ENCODE measurements at regions not wholly inside any gene's neighbourhood (a gene's known extent, or its start where the extent isn't known, plus 50 kb on each side); places are given as distances from the start of the nearest gene placed in this dataset.

DNA sequence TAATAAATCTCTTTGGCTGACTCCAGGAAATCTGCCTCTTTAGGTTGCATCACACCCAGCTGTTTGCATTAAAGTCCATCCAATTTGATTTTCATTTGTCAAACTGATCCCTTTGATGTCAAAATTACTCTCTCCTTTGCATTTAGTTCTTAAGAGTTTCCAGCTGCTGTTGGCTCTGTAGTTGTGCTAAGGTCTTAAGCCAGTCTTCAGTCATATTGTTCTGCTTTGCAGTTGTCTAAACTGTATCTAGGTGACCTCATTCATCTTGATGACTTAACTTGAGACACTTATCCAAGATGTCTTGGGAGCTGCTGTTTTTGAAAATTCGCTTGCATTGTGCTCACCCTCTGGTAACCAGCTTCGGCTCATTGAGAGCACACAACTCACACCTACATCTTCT lies 386.9 kb upstream of the TLE4 start:
- Histone ChIP-seq H3K79me2 (ENCODE audit: control insufficient read depth, insufficient read depth, low read length) (no peaks in the 10 kb centered on the region), H3K36me3 (ENCODE audit: control insufficient read depth in 2 of 2, extremely low read depth in 1 of 2, insufficient read depth in 2 of 2, low read length in 2 of 2) (no peaks in the 10 kb centered on the region), H3K9ac (replicated peaks; ENCODE audit: extremely low read depth, insufficient read depth, low read length) (no peak overlapping the region), H3K4me3 (replicated peaks in 1 of 3; ENCODE audit: insufficient read depth in 1 of 3, low read depth in 1 of 3, low read length in 3 of 3) (no peak overlapping the region), H3K4me2 (ENCODE audit: insufficient read depth, low read length) (no peak overlapping the region), H3K9me3 (replicated peaks; ENCODE audit: control insufficient read depth, insufficient read depth, low read length) (no peaks in the 10 kb centered on the region), H3K27ac (ENCODE audit: insufficient read depth, low read depth, low read length) (no peak overlapping the region), H3K9me1 (replicated peaks; ENCODE audit: control insufficient read depth, extremely low read depth, insufficient read depth, low read length) (no peaks in the 10 kb centered on the region), H2AFZ (ENCODE audit: low read depth, low read length) (no peak overlapping the region), H4K20me1 (replicated peaks; ENCODE audit: control insufficient read depth, extremely low read depth, insufficient read depth, low read length) (no peaks in the 10 kb centered on the region), H3K4me1 (ENCODE audit: control insufficient read depth, extremely low read depth, insufficient read depth, low read length) (no peaks in the 10 kb centered on the region), H3K27me3 (ENCODE audit: control insufficient read depth in 2 of 2, insufficient read depth in 2 of 2, low read length in 2 of 2) (no peaks in the 10 kb centered on the region)
- dilution Hi-C loops (cut with MboI; ENCODE audit: extremely low pct_ligation_motif_present, low sequenced_read_pairs) (no loop called here), intact Hi-C loops (cut with micrococcal nuclease) (no loop called here)
- no TSS peak for BruUV-seq (replicated peaks)
- CTCF ChIA-PET: interaction anchor here (1.7 kb wide), 1 partner anchor 55 kb away, joined by 5 read pairs; no protein-coding TSS in a partner anchor
- POLR2A ChIA-PET: no interaction called here
- DNase-seq (ENCODE audit: low read depth, low spot score) (no peak), FAIRE-seq (no peak)
- TF ChIP-seq EZH2 (IDR thresholded peaks at IDR 0.05; ENCODE audit: borderline replicate concordance, low read depth, low read length, severe bottlenecking) (no peak), POLR2AphosphoS5 (IDR thresholded peaks at IDR 0.05; ENCODE audit: insufficient read depth, low read depth, low read length) (no peak), POLR2A (IDR thresholded peaks at IDR 0.05; ENCODE audit: low read depth, low read length) (no peak), JUN (IDR thresholded peaks at IDR 0.05; ENCODE audit: borderline replicate concordance, insufficient read depth, insufficient read length, low read depth) (no peak), MYC (IDR thresholded peaks at IDR 0.05; ENCODE audit: low read depth, low read length) (no peak)

DNA sequence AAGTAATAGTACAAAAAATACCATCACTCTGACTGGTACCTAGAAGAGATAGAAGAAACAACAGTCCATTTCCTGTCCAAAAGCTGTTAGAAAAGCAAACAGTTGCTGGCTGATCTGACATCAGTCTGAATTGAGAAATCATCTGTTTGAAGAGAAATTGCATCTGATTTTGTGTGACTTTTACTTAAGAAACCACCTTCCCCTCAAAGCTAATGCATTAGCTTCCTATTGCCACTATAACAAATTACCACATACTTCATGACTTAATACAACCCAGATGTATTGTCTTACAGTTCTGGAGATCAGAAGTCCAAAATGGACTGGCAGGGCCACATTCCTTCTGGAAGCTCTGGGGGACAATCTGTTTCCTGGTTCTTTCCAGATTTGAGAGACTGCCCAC lies 385.9 kb upstream of the TLE4 start:
- no peaks in the 10 kb centered on the region for H3K27me3 ChIP-seq (ENCODE audit: control insufficient read depth in 2 of 2, insufficient read depth in 2 of 2, low read length in 2 of 2)
- H3K36me3 ChIP-seq (ENCODE audit: control insufficient read depth in 2 of 2, extremely low read depth in 1 of 2, insufficient read depth in 2 of 2, low read length in 2 of 2): no peaks in the 10 kb centered on the region
- dilution Hi-C loops (cut with MboI; ENCODE audit: extremely low pct_ligation_motif_present, low sequenced_read_pairs): no loop called here
- H3K27ac ChIP-seq (ENCODE audit: insufficient read depth, low read depth, low read length): no peak overlapping the region
- FAIRE-seq (no peak), DNase-seq (ENCODE audit: low read depth, low spot score) (no peak)
- H3K9me1 ChIP-seq (replicated peaks; ENCODE audit: control insufficient read depth, extremely low read depth, insufficient read depth, low read length): no peaks in the 10 kb centered on the region
- POLR2A ChIA-PET: no interaction called here
- no peak for TF ChIP-seq POLR2A (IDR thresholded peaks at IDR 0.05; ENCODE audit: low read depth, low read length)
- TF ChIP-seq, protein P1, sequence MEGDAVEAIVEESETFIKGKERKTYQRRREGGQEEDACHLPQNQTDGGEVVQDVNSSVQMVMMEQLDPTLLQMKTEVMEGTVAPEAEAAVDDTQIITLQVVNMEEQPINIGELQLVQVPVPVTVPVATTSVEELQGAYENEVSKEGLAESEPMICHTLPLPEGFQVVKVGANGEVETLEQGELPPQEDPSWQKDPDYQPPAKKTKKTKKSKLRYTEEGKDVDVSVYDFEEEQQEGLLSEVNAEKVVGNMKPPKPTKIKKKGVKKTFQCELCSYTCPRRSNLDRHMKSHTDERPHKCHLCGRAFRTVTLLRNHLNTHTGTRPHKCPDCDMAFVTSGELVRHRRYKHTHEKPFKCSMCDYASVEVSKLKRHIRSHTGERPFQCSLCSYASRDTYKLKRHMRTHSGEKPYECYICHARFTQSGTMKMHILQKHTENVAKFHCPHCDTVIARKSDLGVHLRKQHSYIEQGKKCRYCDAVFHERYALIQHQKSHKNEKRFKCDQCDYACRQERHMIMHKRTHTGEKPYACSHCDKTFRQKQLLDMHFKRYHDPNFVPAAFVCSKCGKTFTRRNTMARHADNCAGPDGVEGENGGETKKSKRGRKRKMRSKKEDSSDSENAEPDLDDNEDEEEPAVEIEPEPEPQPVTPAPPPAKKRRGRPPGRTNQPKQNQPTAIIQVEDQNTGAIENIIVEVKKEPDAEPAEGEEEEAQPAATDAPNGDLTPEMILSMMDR (IDR thresholded peaks at IDR 0.05; ENCODE audit: extremely low read depth in 1 of 2, insufficient read depth in 1 of 2, low read depth in 1 of 2, low read length in 2 of 2): no peak
- TF ChIP-seq, protein P2, sequence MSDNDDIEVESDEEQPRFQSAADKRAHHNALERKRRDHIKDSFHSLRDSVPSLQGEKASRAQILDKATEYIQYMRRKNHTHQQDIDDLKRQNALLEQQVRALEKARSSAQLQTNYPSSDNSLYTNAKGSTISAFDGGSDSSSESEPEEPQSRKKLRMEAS (IDR thresholded peaks at IDR 0.05; ENCODE audit: insufficient read depth, insufficient read length): no peak
- no peak for TF ChIP-seq FOS (IDR thresholded peaks at IDR 0.05; ENCODE audit: borderline replicate concordance, insufficient read depth, low read length)
- no peak for TF ChIP-seq MYC (IDR thresholded peaks at IDR 0.05; ENCODE audit: low read depth, low read length)
- no peak for TF ChIP-seq EZH2 (IDR thresholded peaks at IDR 0.05; ENCODE audit: borderline replicate concordance, low read depth, low read length, severe bottlenecking)
- no peak for TF ChIP-seq JUN (IDR thresholded peaks at IDR 0.05; ENCODE audit: borderline replicate concordance, insufficient read depth, insufficient read length, low read depth)
- no peak for TF ChIP-seq GATA2 (IDR thresholded peaks at IDR 0.05; ENCODE audit: insufficient read depth, insufficient read length, low read depth, low read length)
- no peak for TF ChIP-seq POLR2AphosphoS5 (IDR thresholded peaks at IDR 0.05; ENCODE audit: insufficient read depth, low read depth, low read length)
- H4K20me1 ChIP-seq (replicated peaks; ENCODE audit: control insufficient read depth, extremely low read depth, insufficient read depth, low read length): no peaks in the 10 kb centered on the region
- CTCF ChIA-PET: interaction anchor here (1.7 kb wide), 1 partner anchor 56 kb away, joined by 5 read pairs; no protein-coding TSS in a partner anchor
- no peak overlapping the region for H3K4me2 ChIP-seq (ENCODE audit: insufficient read depth, low read length)
- no peak overlapping the region for H2AFZ ChIP-seq (ENCODE audit: low read depth, low read length)
- no peaks in the 10 kb centered on the region for H3K79me2 ChIP-seq (ENCODE audit: control insufficient read depth, insufficient read depth, low read length)
- no peak overlapping the region for H3K9ac ChIP-seq (replicated peaks; ENCODE audit: extremely low read depth, insufficient read depth, low read length)
- H3K4me3 ChIP-seq (replicated peaks in 1 of 3; ENCODE audit: insufficient read depth in 1 of 3, low read depth in 1 of 3, low read length in 3 of 3): no peak overlapping the region
- intact Hi-C loops (cut with micrococcal nuclease): no loop called here
- H3K4me1 ChIP-seq (ENCODE audit: control insufficient read depth, extremely low read depth, insufficient read depth, low read length): no peaks in the 10 kb centered on the region
- H3K9me3 ChIP-seq (replicated peaks; ENCODE audit: control insufficient read depth, insufficient read depth, low read length): no peaks in the 10 kb centered on the region
- BruUV-seq (replicated peaks): no TSS peak
